ENCODE measurements at regions not wholly inside any gene's neighbourhood (a gene's known extent, or its start where the extent isn't known, plus 50 kb on each side); places are given as distances from the start of the nearest gene placed in this dataset.

- CTCF ChIA-PET = no interaction called here
- DNase-seq = no peak
- H3K4me1 ChIP-seq = no peaks in the 10 kb centered on the region
- no TSS peak for BruUV-seq (replicated peaks)
- no peaks in the 10 kb centered on the region for H3K9me3 Mint-ChIP-seq (ENCODE audit: unreplicated experiment)
- POLR2A ChIA-PET = no interaction called here
- no peak overlapping the region for H3K27ac Mint-ChIP-seq (ENCODE audit: unreplicated experiment)
- H3K27me3 Mint-ChIP-seq (ENCODE audit: insufficient read depth, unreplicated experiment) = peaks cover 3% of the 10 kb centered on the region
- no peaks in the 10 kb centered on the region for H3K36me3 ChIP-seq (ENCODE audit: control insufficient read depth, insufficient read depth, low read length)
- no peak for TF ChIP-seq CTCF (IDR thresholded peaks at IDR 0.05; ENCODE audit: insufficient read depth in 1 of 2, low read depth in 1 of 2, low read length in 1 of 2, severe bottlenecking in 1 of 2, unreplicated experiment in 1 of 2)
- H3K36me3 Mint-ChIP-seq (ENCODE audit: insufficient read depth, unreplicated experiment) = no peaks in the 10 kb centered on the region
- H3K4me1 Mint-ChIP-seq (ENCODE audit: low read depth, unreplicated experiment) = no peaks in the 10 kb centered on the region
- H3K4me3 Mint-ChIP-seq (ENCODE audit: unreplicated experiment) = no peak overlapping the region
- no peak overlapping the region for H3K4me3 ChIP-seq (ENCODE audit: low read depth, low read length)
- H3K9me3 ChIP-seq = no peaks in the 10 kb centered on the region
- H3K27me3 ChIP-seq (replicated peaks; ENCODE audit: control insufficient read depth, insufficient read depth, low read length) = no peaks in the 10 kb centered on the region
- intact Hi-C loops (cut with micrococcal nuclease; ENCODE audit: unreplicated experiment) = no loop called here
Measured at GRCh38 chr7:159237022-159237653, 92.5 kb upstream of the VIPR2 start.

- no TSS peak for BruUV-seq (replicated peaks)
- no peaks in the 10 kb centered on the region for H3K27me3 Mint-ChIP-seq (ENCODE audit: insufficient read depth, unreplicated experiment)
- H3K36me3 ChIP-seq (ENCODE audit: control insufficient read depth, insufficient read depth, low read length) = no peaks in the 10 kb centered on the region
- no peaks in the 10 kb centered on the region for H3K36me3 Mint-ChIP-seq (ENCODE audit: insufficient read depth, unreplicated experiment)
- H3K4me1 ChIP-seq = no peaks in the 10 kb centered on the region
- intact Hi-C loops (cut with micrococcal nuclease; ENCODE audit: unreplicated experiment) = no loop called here
- H3K4me3 ChIP-seq (ENCODE audit: low read depth, low read length) = no peak overlapping the region
- ChIA-PET POLR2A (no interaction called here), CTCF (no interaction called here)
- no peaks in the 10 kb centered on the region for H3K4me1 Mint-ChIP-seq (ENCODE audit: low read depth, unreplicated experiment)
- DNase-seq = no peak
- no peaks in the 10 kb centered on the region for H3K9me3 ChIP-seq
- H3K9me3 Mint-ChIP-seq (ENCODE audit: unreplicated experiment) = no peaks in the 10 kb centered on the region
- H3K4me3 Mint-ChIP-seq (ENCODE audit: unreplicated experiment) = no peak overlapping the region
- no peak overlapping the region for H3K27ac Mint-ChIP-seq (ENCODE audit: unreplicated experiment)
- no peaks in the 10 kb centered on the region for H3K27me3 ChIP-seq (replicated peaks; ENCODE audit: control insufficient read depth, insufficient read depth, low read length)
- no peak for TF ChIP-seq CTCF (IDR thresholded peaks at IDR 0.05; ENCODE audit: insufficient read depth in 1 of 2, low read depth in 1 of 2, low read length in 1 of 2, severe bottlenecking in 1 of 2, unreplicated experiment in 1 of 2)
Measured at GRCh38 chr7:159231017-159231416, 86.3 kb upstream of the VIPR2 start.

GRCh38 chr7:159229683-159230475 is 85.2 kb upstream of the VIPR2 start:
- TF ChIP-seq CTCF (IDR thresholded peaks at IDR 0.05; ENCODE audit: insufficient read depth in 1 of 2, low read depth in 1 of 2, low read length in 1 of 2, severe bottlenecking in 1 of 2, unreplicated experiment in 1 of 2) = no peak
- Mint-ChIP-seq H3K36me3 (ENCODE audit: insufficient read depth, unreplicated experiment) (no peaks in the 10 kb centered on the region), H3K4me1 (ENCODE audit: low read depth, unreplicated experiment) (no peaks in the 10 kb centered on the region), H3K4me3 (ENCODE audit: unreplicated experiment) (no peak overlapping the region), H3K9me3 (ENCODE audit: unreplicated experiment) (no peaks in the 10 kb centered on the region), H3K27ac (ENCODE audit: unreplicated experiment) (no peak overlapping the region), H3K27me3 (ENCODE audit: insufficient read depth, unreplicated experiment) (no peaks in the 10 kb centered on the region)
- POLR2A ChIA-PET = no interaction called here
- CTCF ChIA-PET = no interaction called here
- intact Hi-C loops (cut with micrococcal nuclease; ENCODE audit: unreplicated experiment) = no loop called here
- BruUV-seq (replicated peaks) = no TSS peak
- Histone ChIP-seq H3K27me3 (replicated peaks; ENCODE audit: control insufficient read depth, insufficient read depth, low read length) (no peaks in the 10 kb centered on the region), H3K9me3 (no peaks in the 10 kb centered on the region), H3K4me3 (ENCODE audit: low read depth, low read length) (no peak overlapping the region), H3K4me1 (no peaks in the 10 kb centered on the region), H3K36me3 (ENCODE audit: control insufficient read depth, insufficient read depth, low read length) (no peaks in the 10 kb centered on the region)
- no peak for DNase-seq
